Endothelial cell of umbilical vein (primary cell): ENCODE measurements at regions not wholly inside any gene's neighbourhood (a gene's known extent, or its start where the extent isn't known, plus 50 kb on each side); places are given as distances from the start of the nearest gene placed in this dataset.

Experiments used
- EZH2 ChIP-seq: IDR thresholded peaks from 2 replicates; pipeline ENCODE4 v1.6.1; 2012; ENCODE audit warnings: borderline replicate concordance, low read depth, mild to moderate bottlenecking, moderate library complexity, low read length, inconsistent platforms; ENCODE audit not compliant: severe bottlenecking
- JUN ChIP-seq: IDR thresholded peaks from 2 replicates; pipeline ENCODE4 v1.6.1; 2011; ENCODE audit warnings: borderline replicate concordance, low read depth; ENCODE audit not compliant: insufficient read length, insufficient read depth
- MYC ChIP-seq: IDR thresholded peaks from one replicate; pipeline ENCODE4 v1.6.1; 2011; ENCODE audit warnings: mild to moderate bottlenecking, low read depth, low read length
- POLR2A ChIP-seq: IDR thresholded peaks from 2 replicates; pipeline ENCODE4 v1.6.1; 2012; ENCODE audit warnings: low read depth, mild to moderate bottlenecking, control low read depth, low read length
- POLR2AphosphoS5 ChIP-seq: IDR thresholded peaks from 2 replicates; pipeline ENCODE4 v1.6.1; 2012; ENCODE audit warnings: low read depth, mild to moderate bottlenecking, control low read depth, low read length, moderate library complexity; ENCODE audit not compliant: insufficient read depth
- TF ChIP-seq, protein P1 (sequence below), 2 donors: IDR thresholded peaks; 1 replicate in 1 of 2; 2 replicates in 1 of 2; pipeline ENCODE4 v1.5.1; 2011; ENCODE audit warnings: low read length in 2 of 2, mild to moderate bottlenecking in 2 of 2, moderate library complexity in 2 of 2, control low read depth in 1 of 2, inconsistent platforms in 1 of 2, low read depth in 1 of 2; ENCODE audit not compliant: insufficient read depth in 1 of 2; ENCODE audit errors: extremely low read depth in 1 of 2
- TF ChIP-seq, protein P2 (sequence below): IDR thresholded peaks from 2 replicates; pipeline ENCODE4 v1.6.1; 2011; ENCODE audit not compliant: insufficient read depth, insufficient read length

DNA sequence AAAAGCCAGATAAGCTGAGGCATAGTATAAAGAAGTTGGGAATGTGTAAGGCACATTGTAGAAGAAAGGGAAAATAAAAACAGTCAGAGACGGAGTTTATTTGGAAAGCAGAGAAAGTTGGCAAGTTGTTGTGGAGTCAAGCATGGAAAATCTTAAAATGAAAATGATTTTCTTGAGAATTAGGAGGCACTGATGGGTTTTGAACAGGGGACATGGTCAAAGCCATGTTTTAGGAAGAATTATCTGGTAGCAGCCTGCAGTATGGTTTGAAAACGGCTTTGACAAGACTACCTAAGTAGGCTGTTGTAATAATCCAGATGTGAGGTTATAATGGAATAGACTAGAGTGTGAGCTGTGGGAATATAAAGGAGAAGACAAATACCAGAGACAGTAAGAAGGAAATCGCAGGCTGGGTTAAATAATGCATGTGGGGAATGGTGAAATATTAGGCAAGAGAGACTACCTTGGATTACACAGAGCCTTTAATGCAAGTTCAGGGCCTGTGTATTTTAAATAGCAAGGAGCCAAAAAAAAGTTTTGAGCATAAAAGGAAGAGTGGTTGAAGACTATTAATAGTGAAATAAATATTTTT is 130.4 kb upstream of the MEOX2 start:
- TF ChIP-seq, protein P1, sequence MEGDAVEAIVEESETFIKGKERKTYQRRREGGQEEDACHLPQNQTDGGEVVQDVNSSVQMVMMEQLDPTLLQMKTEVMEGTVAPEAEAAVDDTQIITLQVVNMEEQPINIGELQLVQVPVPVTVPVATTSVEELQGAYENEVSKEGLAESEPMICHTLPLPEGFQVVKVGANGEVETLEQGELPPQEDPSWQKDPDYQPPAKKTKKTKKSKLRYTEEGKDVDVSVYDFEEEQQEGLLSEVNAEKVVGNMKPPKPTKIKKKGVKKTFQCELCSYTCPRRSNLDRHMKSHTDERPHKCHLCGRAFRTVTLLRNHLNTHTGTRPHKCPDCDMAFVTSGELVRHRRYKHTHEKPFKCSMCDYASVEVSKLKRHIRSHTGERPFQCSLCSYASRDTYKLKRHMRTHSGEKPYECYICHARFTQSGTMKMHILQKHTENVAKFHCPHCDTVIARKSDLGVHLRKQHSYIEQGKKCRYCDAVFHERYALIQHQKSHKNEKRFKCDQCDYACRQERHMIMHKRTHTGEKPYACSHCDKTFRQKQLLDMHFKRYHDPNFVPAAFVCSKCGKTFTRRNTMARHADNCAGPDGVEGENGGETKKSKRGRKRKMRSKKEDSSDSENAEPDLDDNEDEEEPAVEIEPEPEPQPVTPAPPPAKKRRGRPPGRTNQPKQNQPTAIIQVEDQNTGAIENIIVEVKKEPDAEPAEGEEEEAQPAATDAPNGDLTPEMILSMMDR (IDR thresholded peaks at IDR 0.05; ENCODE audit: extremely low read depth in 1 of 2, insufficient read depth in 1 of 2, low read depth in 1 of 2, low read length in 2 of 2), result no peak
- TF ChIP-seq POLR2A (no peak), POLR2AphosphoS5 (no peak), JUN (no peak), MYC (no peak), EZH2 (no peak)
- TF ChIP-seq, protein P2, sequence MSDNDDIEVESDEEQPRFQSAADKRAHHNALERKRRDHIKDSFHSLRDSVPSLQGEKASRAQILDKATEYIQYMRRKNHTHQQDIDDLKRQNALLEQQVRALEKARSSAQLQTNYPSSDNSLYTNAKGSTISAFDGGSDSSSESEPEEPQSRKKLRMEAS, result no peak
